HG02973 (cell line): ENCODE measurements at regions not wholly inside any gene's neighbourhood (a gene's known extent, or its start where the extent isn't known, plus 50 kb on each side); places are given as distances from the start of the nearest gene placed in this dataset.
"Not testable (repeated sequence)": the region's sequence is repeated elsewhere in the genome, so short reads cannot be mapped to it uniquely, and the experiment has no call there.

Experiments used
- ATAC-seq: cut with Tn5 transposase; IDR thresholded peaks from one replicate; pipeline ENCODE4 v1.9.1; 2021; ENCODE audit warnings: moderate library complexity; ENCODE audit not compliant: unreplicated experiment

DNA sequence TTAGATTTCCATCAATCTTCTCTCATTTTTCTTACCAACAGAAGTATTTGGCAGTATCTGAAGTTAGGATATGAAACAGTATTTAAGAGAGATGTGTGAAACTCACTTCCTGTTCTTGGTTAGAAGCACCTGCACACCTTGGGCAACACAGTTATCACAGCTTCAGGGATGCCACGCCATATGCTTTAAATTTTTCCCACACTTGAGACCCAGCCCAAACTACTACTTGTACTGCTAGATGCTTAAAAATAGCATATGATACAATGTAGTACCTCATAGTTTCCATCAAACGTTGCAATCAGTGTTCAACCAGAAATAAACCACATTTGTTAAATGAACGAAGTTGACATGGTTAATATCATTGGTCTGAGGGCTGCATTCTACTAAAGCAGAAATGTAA lies 725.1 kb upstream of the FRG1 start:
- no peak for ATAC-seq

DNA sequence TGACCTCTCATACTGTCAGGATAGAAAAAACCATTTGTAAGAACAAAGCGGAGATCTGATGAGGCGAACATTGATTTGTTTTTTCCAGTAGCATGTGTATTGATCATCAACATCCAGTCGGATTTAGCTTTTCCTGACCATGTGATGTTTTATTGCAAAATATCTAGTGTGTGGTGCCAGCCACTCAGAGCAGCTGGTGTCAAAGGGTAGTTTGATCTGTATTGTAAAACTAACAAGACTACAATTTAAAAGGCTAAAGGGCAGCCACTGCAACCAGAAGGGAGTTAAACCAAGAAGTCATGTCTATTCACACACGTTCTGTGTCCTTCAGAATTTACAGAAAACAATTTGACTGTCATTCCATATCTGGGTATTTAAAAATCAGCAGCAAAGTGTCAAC lies 719.0 kb upstream of the FRG1 start:
- ATAC-seq, result no peak

- ATAC-seq, result no peak
These were observed 711.9 kb upstream of the FRG1 start for GRCh38 chr4:189228726-189229125.

- ATAC-seq, result no peak
These were observed 708.4 kb upstream of the FRG1 start for GRCh38 chr4:189232274-189232673.

GRCh38 chr4:189233754-189234153 lies 706.9 kb upstream of the FRG1 start:
- ATAC-seq, result not testable (repeated sequence)

DNA sequence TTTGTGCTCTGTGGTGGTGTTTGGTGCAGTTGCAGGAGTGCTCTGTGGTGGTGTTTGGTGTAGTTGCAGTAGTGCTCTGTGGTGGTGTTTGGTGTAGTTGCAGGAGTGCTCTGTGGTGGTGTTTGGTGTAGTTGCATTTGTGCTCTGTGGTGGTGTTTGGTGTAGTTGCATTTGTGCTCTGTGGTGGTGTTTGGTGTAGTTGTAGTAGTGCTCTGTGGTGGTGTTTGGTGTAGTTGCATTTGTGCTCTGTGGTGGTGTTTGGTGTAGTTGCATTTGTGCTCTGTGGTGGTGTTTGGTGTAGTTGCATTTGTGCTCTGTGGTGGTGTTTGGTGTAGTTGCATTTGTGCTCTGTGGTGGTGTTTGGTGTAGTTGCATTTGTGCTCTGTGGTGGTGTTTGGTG lies 705.7 kb upstream of the FRG1 start:
- ATAC-seq, result not testable (repeated sequence)

- ATAC-seq, result no peak
These were observed 705.1 kb upstream of the FRG1 start for GRCh38 chr4:189235599-189235998.

DNA sequence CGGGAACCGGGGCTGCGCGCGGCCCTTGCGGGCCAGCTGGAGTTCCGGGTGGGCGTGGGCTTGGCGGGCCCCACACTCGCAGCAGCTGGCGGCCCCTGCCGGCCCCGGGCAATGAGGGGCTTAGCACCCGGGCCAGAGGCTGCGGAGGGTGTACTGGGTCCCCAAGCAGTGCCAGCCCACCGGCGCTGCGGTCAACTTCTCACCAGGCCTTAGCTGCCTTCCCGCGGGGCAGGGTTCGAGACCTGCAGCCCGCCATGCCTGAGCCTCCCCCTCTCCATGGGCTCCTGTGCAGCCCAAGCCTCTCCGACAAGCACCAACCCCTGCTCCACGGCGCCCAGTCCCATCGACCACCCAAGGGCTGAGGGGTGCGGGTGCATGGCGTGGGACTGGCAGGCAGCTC lies 704.4 kb upstream of the FRG1 start:
- ATAC-seq, result not testable (repeated sequence)

DNA sequence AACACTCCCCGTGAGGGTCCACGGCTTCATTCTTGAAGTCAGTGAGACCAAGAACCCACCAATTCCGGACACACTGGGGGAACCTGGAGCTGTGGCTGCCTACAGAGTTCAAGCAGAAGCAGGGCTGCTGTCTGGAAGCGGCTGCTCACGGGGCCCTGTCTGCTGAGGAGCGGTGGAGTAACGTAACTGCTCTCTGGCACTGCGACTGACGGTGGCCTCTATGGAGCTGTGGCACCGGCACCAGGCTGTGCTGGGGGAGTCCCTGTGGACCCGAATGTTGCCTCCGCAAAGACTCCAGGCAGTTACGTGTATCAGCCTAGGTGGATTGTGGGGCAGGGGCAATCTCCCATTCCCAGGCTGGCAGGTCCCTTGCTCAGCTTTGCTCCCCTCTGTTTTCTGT lies 703.3 kb upstream of the FRG1 start:
- no peak for ATAC-seq

GRCh38 chr4:189255636-189256035 lies 685.0 kb upstream of the FRG1 start:
- ATAC-seq, result no peak

DNA sequence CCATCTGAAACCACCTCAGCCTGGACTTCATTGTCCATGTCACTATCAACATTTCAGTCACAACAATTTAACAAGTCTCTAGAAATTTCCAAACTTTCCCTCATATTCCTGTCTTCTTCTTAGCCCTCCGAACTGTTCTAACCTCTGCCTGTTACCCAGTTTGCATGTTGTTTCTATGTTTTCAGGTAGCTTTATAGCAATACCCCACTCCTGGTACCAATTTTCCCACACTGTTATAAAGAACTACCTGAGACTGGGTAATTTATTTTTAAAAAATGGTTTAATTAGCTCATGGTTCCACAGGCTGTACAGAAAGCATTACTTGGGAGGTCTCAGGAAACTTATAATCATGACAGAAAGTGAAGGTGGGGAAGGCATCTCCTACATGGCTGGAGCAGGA lies 679.2 kb upstream of the FRG1 start:
- ATAC-seq, result no peak

GRCh38 chr4:189265515-189265914 lies 675.2 kb upstream of the FRG1 start:
- ATAC-seq, result no peak

DNA sequence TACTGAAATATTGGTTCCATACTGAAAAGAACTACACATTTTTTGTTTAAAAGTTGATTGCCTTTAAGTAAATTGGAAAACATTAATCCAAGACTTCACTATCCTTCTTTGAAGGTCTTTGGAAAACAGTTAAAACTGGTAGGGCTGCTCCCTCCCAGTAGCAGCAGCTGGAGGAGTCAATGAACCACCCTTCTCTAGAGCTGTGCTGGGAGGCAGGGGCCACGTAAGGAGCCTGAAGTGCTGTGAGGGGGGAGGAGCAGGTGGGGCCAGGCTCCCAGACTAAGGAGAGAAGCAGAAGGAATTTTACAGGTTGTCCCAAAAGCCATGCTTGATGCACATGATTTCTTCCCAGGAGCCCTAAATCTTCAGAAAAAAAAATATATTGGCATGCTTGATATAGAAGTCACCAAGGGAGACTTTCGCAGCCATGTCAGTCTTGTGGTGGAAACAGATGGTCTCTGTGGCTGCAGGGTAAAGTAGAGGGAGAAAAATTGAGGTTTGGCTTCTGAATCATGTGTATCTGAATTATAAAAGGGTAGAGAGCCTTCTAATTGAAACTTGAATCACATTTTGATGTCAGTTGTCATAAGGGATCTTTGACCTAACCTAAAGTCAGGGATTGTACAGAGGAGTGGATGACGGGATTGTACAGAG lies 673.2 kb upstream of the FRG1 start:
- ATAC-seq, result no peak

DNA sequence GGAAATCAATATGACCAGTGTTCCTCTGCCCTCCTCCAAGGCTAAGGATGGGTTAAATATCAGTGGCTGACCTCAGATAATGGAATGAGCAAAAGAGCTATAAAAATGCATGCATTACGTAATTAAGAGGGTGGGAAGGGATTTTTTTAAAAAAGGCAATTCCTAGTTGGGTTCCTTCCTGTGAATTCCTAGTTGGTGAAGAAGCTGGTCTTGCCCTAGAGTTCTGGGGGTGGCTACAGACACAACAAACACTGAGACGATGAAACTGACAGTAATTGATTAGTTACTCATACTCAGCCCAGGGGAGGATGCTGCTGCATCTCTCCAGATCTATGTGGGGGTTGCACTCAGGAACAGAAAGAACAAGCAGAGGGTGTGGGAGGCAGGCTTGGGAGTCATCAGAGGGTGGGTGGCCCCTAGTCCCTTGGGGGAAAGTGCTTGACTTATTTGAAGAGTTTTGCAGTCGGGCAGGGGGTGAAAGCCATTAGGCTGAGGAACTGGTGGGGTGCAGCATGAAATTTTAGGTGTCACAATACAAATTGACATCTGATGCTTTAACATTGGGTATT lies 662.0 kb upstream of the FRG1 start:
- ATAC-seq, result no peak

DNA sequence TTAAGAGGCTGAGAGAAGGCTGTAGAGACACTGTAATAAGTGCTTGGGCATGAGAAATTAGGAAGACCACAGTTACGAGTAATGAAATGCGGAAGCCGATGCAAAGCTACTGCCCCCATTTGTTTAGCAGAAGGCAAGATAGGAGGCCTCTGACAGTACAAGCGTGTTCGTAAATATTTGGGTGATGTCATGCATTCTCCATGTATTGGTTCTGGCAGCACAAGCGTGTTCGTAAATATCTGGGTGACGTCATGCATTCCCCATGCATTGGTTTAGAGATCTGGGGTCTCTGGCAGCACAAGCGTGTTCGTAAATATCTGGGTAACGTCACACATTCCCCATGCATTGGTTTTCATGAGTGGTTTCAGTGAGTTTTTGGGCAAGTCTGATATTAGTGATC lies 661.5 kb upstream of the FRG1 start:
- ATAC-seq, result no peak

DNA sequence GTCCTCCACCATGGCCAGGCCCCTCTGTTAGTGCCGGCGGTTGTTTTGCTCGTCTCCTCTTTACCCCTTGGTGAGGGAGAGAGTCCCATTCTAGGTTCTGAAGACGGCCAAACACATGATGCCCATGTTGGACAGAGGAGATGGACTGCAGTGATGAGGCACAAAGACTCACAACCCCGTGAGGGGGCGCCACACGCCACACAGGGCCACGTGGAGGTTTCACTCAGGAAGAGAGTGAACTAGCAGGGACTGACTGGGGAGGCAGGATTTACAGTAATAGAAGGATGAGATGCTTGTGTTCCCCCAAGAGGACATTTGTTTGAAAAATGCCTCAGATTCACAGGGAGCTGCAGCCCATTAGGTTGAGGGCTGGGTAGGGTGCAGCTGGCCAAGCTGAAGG lies 655.3 kb upstream of the FRG1 start:
- ATAC-seq, result no peak

DNA sequence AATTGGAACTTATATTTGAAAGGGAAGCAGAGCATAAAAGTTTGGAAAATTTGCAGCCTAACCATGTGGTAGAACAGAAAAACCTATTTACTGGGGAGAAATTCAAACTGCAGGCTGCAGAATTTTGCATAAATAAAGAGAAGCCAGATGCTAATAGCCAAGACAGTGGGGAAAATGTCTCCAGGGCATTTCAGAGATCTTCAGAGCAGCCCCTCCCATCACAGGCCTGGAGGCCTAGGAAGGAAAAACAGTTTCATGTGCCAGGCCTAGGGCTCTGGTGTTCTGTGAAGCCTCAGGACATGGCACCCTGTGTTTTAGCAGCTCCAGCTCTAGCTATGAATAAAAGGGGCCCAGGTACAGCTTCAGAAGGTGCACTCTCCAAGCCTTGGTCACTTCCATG lies 648.7 kb upstream of the FRG1 start:
- no peak for ATAC-seq

- ATAC-seq, result no peak
These were observed 647.2 kb upstream of the FRG1 start for GRCh38 chr4:189293459-189293858.

GRCh38 chr4:189294574-189294973 lies 646.1 kb upstream of the FRG1 start:
- ATAC-seq, result no peak

- ATAC-seq, result no peak
These were observed 641.0 kb upstream of the FRG1 start for GRCh38 chr4:189299706-189300105.

DNA sequence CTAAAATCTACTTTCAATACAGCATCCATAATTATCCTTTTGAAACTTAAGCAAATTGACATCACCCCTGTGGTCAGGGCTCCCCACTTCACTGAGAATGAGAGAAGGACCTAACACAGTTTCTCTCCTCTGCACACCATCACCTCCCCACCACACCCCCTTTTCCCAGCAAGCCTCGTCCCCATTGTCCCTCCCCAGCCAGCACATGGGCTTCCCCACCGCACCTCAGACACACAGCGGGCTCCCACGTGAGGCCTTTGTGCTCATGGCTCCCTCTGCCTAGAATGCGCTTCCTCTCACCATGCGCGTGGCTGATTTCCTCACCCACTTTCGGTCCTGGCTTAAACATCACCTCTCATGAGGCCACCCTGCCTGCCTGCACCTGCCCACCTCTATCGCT lies 639.0 kb upstream of the FRG1 start:
- no peak for ATAC-seq

GRCh38 chr4:189302719-189303118 lies 638.0 kb upstream of the FRG1 start:
- ATAC-seq, result no peak

GRCh38 chr4:189304167-189304566 lies 636.5 kb upstream of the FRG1 start:
- ATAC-seq, result no peak
